HEK293 (cell line): ENCODE measurements at regions not wholly inside any gene's neighbourhood (a gene's known extent, or its start where the extent isn't known, plus 50 kb on each side); places are given as distances from the start of the nearest gene placed in this dataset.

Source experiments
- CTCF ChIA-PET: fragments of 350-600 bp; formaldehyde crosslinking; extraction: SDS; loops from one replicate; lab custom pipeline; 2021; ENCODE audit warnings: antibody characterized with exemption; lab: Yijun Ruan, JAX
- POLR2A ChIA-PET: fragments of 300-600 bp; formaldehyde crosslinking; extraction: SDS; loops from one replicate; lab custom pipeline; 2020; ENCODE audit warnings: antibody characterized with exemption, inconsistent platforms; lab: Yijun Ruan, JAX
- H3K27ac ChIP-seq: fragments of 200-500 bp; sonication (Bioruptor generic); 2 replicates; pipeline ENCODE4 v1.5.1; 2014; ENCODE audit warnings: low read depth, low read length, control low read depth, inconsistent platforms; ENCODE audit errors: extremely low read depth
- H3K36me3 ChIP-seq, 2 experiments: fragments of 200-500 bp in 1 of 2; sonication (Bioruptor generic) in 1 of 2; 1 replicate in 1 of 2; 2 replicates in 1 of 2; pipeline ENCODE4 v1.5.1; 2014 to 2017; ENCODE audit warnings: inconsistent platforms in 2 of 2, low read length in 2 of 2; ENCODE audit not compliant: control insufficient read depth in 2 of 2, insufficient read depth in 1 of 2
- H3K4me1 ChIP-seq: fragments of 200-500 bp; sonication (Bioruptor generic); 2 replicates; pipeline ENCODE4 v1.5.1; 2014; ENCODE audit warnings: mild to moderate bottlenecking, low read length, inconsistent platforms; ENCODE audit not compliant: control insufficient read depth, insufficient read depth
- H3K4me3 ChIP-seq: 2 replicates; pipeline ENCODE4 v1.5.1; 2011; ENCODE audit warnings: low read depth, mild to moderate bottlenecking, control low read depth, low read length, moderate library complexity
- H3K9me3 ChIP-seq: fragments of 200-500 bp; sonication (Bioruptor generic); 2 replicates; pipeline ENCODE4 v1.5.1; 2014; ENCODE audit warnings: low read depth, low read length, inconsistent platforms; ENCODE audit not compliant: control insufficient read depth, insufficient read depth
- BCL11A ChIP-seq: fragments of 450-650 bp; formaldehyde crosslinking; IDR thresholded peaks from 2 replicates; pipeline ENCODE4 v1.5.1; 2016; ENCODE audit warnings: low read depth, missing biosample characterization, missing genetic modification characterization
- GLIS2 ChIP-seq: fragments of 450-650 bp; formaldehyde crosslinking; IDR thresholded peaks from 2 replicates; pipeline ENCODE4 v1.5.1; 2016; ENCODE audit warnings: missing biosample characterization, missing genetic modification characterization
- HOXA7 ChIP-seq: sonication (generic); formaldehyde crosslinking; IDR thresholded peaks from 2 replicates; pipeline ENCODE4 v1.8.1; 2022; ENCODE audit warnings: missing genetic modification reagents, borderline replicate concordance
- SALL2 ChIP-seq: fragments of 450-650 bp; formaldehyde crosslinking; IDR thresholded peaks from 2 replicates; pipeline ENCODE4 v1.5.0; 2017; ENCODE audit warnings: missing biosample characterization, mild to moderate bottlenecking, missing genetic modification characterization, borderline replicate concordance
- SCRT2 ChIP-seq: fragments of 450-650 bp; formaldehyde crosslinking; IDR thresholded peaks from 2 replicates; pipeline ENCODE4 v1.5.1; 2016; ENCODE audit warnings: missing biosample characterization, missing genetic modification characterization
- ZBTB7A ChIP-seq: fragments of 450-650 bp; formaldehyde crosslinking; IDR thresholded peaks from 2 replicates; pipeline ENCODE4 v1.5.1; 2016; ENCODE audit warnings: low read depth, missing biosample characterization, missing genetic modification characterization
- ZBTB8A ChIP-seq: fragments of 450-650 bp; formaldehyde crosslinking; IDR thresholded peaks from 2 replicates; pipeline ENCODE4 v1.5.1; 2016; ENCODE audit warnings: missing biosample characterization, missing genetic modification characterization
- ZNF23 ChIP-seq: fragments of 450-650 bp; formaldehyde crosslinking; IDR thresholded peaks from 2 replicates; pipeline ENCODE4 v1.5.1; 2016; ENCODE audit warnings: missing biosample characterization, missing genetic modification characterization, borderline replicate concordance
- ZNF239 ChIP-seq: fragments of 450-650 bp; formaldehyde crosslinking; IDR thresholded peaks from 2 replicates; pipeline ENCODE4 v1.5.1; 2016; ENCODE audit warnings: missing biosample characterization, missing genetic modification characterization
- ZNF274 ChIP-seq, 2 experiments: fragments of 200-500 bp in 1 of 2; fragments of 450-650 bp in 1 of 2; sonication (Bioruptor generic) in 1 of 2; formaldehyde crosslinking in 1 of 2; IDR thresholded peaks; 2 replicates each; pipeline versions ENCODE4 v1.5.1 to v1.6.1; 2014 to 2016; ENCODE audit warnings: borderline replicate concordance in 1 of 2, inconsistent platforms in 1 of 2, low read length in 1 of 2, missing biosample characterization in 1 of 2, missing genetic modification characterization in 1 of 2
- ZNF529 ChIP-seq: fragments of 450-650 bp; formaldehyde crosslinking; IDR thresholded peaks from 2 replicates; pipeline ENCODE4 v1.5.1; 2017; ENCODE audit warnings: missing genetic modification characterization, missing biosample characterization; ENCODE audit not compliant: insufficient replicate concordance
- ZNF530 ChIP-seq: fragments of 450-650 bp; formaldehyde crosslinking; IDR thresholded peaks from 2 replicates; pipeline ENCODE4 v1.5.1; 2016; ENCODE audit warnings: low read depth, missing biosample characterization, missing genetic modification characterization
- ZNF555 ChIP-seq: fragments of 450-650 bp; formaldehyde crosslinking; conservative IDR thresholded peaks from 2 replicates; pipeline ENCODE4 v1.5.1; 2017; ENCODE audit warnings: missing biosample characterization, mild to moderate bottlenecking, missing genetic modification characterization, inconsistent platforms
- ZNF600 ChIP-seq: fragments of 450-650 bp; formaldehyde crosslinking; IDR thresholded peaks from 2 replicates; pipeline ENCODE4 v1.5.1; 2016; ENCODE audit warnings: missing biosample characterization, missing genetic modification characterization
- ZNF624 ChIP-seq: fragments of 450-650 bp; formaldehyde crosslinking; IDR thresholded peaks from 2 replicates; pipeline ENCODE4 v1.5.1; 2017; ENCODE audit warnings: missing biosample characterization, missing genetic modification characterization
- ZNF660 ChIP-seq: fragments of 450-650 bp; IDR thresholded peaks from 2 replicates; pipeline ENCODE4 v1.5.1; 2018; ENCODE audit warnings: missing biosample characterization, mild to moderate bottlenecking, missing genetic modification characterization
- TF ChIP-seq, protein P1 (sequence below): fragments of 450-650 bp; formaldehyde crosslinking; IDR thresholded peaks from 2 replicates; pipeline ENCODE4 v1.5.1; 2016; ENCODE audit warnings: missing biosample characterization, missing genetic modification characterization
- TF ChIP-seq, protein P2 (sequence below): fragments of 450-650 bp; IDR thresholded peaks from 2 replicates; pipeline ENCODE4 v1.5.1; 2018; ENCODE audit warnings: missing biosample characterization, missing genetic modification characterization
- TF ChIP-seq, protein P3 (sequence below): fragments of 450-650 bp; formaldehyde crosslinking; IDR thresholded peaks from 2 replicates; pipeline ENCODE4 v1.5.1; 2017; ENCODE audit warnings: missing biosample characterization, missing genetic modification characterization
- TF ChIP-seq, protein P4 (sequence below): fragments of 450-650 bp; formaldehyde crosslinking; IDR thresholded peaks from 2 replicates; pipeline ENCODE4 v1.5.1; 2016; ENCODE audit warnings: missing biosample characterization, missing genetic modification characterization, borderline replicate concordance
- TF ChIP-seq, protein P5 (sequence below): fragments of 450-650 bp; formaldehyde crosslinking; IDR thresholded peaks from 2 replicates; pipeline ENCODE4 v1.5.1; 2016; ENCODE audit warnings: missing biosample characterization, missing genetic modification characterization
- TF ChIP-seq, protein P6 (sequence below): fragments of 450-650 bp; formaldehyde crosslinking; IDR thresholded peaks from 2 replicates; pipeline ENCODE4 v1.5.1; 2016; ENCODE audit warnings: missing biosample characterization, missing genetic modification characterization, borderline replicate concordance

DNA sequence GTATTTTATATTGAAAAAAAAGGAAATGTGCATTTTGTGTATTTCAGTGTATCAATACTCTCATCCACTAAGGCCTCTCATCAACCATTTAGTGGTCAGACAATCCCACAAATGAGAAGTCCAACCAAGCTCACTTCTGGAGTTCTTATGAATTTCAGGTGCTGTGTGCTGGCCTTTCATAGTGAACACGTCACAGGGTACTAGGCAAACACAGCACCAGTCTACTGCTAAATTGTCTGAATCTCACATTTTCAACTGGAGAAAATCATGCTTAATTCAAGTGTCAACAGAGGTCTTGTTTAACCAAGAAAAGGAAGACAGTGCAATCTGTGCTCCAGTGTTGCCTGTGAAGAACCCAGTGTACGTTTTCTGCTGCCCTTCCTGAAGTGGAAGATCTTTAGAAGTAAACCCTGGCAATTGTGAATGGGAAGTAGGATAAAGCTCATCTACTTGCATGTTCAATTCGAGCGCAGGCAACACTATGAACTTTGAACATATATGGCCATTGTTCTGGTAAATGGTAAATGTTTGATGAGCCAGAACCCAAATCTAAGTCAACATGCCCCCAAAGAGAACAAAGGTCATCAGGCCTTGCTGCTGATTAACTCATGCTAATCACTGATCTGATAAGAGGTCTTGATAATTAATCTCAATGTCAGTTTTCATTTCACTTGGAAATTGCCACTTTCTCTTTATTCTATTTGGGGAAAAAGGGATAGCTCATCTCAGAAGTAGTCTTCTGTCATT is 439.2 kb upstream of the SOX9 start (continued):
- TF ChIP-seq, protein P1, sequence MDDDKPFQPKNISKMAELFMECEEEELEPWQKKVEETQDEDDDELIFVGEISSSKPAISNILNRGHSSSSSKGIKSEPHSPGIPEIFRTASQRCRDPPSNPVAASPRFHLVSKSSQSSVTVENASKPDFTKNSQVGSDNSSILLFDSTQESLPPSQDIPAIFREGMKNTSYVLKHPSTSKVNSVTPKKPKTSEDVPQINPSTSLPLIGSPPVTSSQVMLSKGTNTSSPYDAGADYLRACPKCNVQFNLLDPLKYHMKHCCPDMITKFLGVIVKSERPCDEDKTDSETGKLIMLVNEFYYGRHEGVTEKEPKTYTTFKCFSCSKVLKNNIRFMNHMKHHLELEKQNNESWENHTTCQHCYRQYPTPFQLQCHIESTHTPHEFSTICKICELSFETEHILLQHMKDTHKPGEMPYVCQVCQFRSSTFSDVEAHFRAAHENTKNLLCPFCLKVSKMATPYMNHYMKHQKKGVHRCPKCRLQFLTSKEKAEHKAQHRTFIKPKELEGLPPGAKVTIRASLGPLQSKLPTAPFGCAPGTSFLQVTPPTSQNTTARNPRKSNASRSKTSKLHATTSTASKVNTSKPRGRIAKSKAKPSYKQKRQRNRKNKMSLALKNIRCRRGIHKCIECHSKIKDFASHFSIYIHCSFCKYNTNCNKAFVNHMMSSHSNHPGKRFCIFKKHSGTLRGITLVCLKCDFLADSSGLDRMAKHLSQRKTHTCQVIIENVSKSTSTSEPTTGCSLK (tag by site-specific recombination) = no peak
- TF ChIP-seq ZNF239 (tag by site-specific recombination) = no peak
- TF ChIP-seq ZNF555 (tag by site-specific recombination) = no peak
- TF ChIP-seq ZBTB7A = no peak
- no peak for TF ChIP-seq ZBTB8A (tag by site-specific recombination)
- TF ChIP-seq, protein P2, sequence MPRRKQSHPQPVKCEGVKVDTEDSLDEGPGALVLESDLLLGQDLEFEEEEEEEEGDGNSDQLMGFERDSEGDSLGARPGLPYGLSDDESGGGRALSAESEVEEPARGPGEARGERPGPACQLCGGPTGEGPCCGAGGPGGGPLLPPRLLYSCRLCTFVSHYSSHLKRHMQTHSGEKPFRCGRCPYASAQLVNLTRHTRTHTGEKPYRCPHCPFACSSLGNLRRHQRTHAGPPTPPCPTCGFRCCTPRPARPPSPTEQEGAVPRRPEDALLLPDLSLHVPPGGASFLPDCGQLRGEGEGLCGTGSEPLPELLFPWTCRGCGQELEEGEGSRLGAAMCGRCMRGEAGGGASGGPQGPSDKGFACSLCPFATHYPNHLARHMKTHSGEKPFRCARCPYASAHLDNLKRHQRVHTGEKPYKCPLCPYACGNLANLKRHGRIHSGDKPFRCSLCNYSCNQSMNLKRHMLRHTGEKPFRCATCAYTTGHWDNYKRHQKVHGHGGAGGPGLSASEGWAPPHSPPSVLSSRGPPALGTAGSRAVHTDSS (tag by site-specific recombination) = no peak
- TF ChIP-seq, protein P3, sequence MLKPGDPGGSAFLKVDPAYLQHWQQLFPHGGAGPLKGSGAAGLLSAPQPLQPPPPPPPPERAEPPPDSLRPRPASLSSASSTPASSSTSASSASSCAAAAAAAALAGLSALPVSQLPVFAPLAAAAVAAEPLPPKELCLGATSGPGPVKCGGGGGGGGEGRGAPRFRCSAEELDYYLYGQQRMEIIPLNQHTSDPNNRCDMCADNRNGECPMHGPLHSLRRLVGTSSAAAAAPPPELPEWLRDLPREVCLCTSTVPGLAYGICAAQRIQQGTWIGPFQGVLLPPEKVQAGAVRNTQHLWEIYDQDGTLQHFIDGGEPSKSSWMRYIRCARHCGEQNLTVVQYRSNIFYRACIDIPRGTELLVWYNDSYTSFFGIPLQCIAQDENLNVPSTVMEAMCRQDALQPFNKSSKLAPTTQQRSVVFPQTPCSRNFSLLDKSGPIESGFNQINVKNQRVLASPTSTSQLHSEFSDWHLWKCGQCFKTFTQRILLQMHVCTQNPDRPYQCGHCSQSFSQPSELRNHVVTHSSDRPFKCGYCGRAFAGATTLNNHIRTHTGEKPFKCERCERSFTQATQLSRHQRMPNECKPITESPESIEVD = no peak
- TF ChIP-seq ZNF600 (tag by site-specific recombination) = no peak
- TF ChIP-seq ZNF660 = no peak
- TF ChIP-seq ZNF530 = no peak
- no peak for TF ChIP-seq ZNF274 (IDR thresholded peaks at IDR 0.05; ENCODE audit: low read length)
- TF ChIP-seq ZNF274 (tag by site-specific recombination; IDR thresholded peaks at IDR 0.05; ENCODE audit: borderline replicate concordance) = no peak

DNA sequence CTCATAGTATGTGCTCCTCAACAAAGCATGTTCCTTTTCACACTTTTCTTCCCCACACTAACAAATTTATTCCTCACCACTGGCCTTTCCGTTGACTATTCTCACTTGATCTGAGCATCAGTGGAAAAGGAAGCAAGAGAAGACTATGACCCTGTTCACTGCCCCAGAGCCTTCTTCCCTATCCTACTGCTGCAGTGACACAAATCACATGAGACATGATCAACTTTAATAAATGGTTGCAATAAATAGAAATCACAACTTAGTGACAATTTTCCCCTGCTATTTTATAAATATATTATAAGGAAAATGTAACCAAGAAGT is 438.7 kb upstream of the SOX9 start:
- Histone ChIP-seq H3K4me1 (no peaks in the 10 kb centered on the region), H3K27ac (no peak overlapping the region), H3K36me3 (no peaks in the 10 kb centered on the region), H3K4me3 (no peak overlapping the region), H3K9me3 (no peaks in the 10 kb centered on the region)
- ChIA-PET CTCF (interaction anchor here (0.6 kb wide), 1 partner anchor 209 kb away, joined by 3 read pairs; no protein-coding TSS in a partner anchor), POLR2A (no interaction called here)
- TF ChIP-seq BCL11A (tag by site-specific recombination) = no peak
- no peak for TF ChIP-seq SCRT2 (tag by site-specific recombination)
- TF ChIP-seq ZNF624 = no peak
- TF ChIP-seq ZNF23 (tag by site-specific recombination) = no peak
- TF ChIP-seq ZNF529 (tag by site-specific recombination) = no peak
- TF ChIP-seq SALL2 (tag by site-specific recombination) = no peak
- TF ChIP-seq, protein P4, sequence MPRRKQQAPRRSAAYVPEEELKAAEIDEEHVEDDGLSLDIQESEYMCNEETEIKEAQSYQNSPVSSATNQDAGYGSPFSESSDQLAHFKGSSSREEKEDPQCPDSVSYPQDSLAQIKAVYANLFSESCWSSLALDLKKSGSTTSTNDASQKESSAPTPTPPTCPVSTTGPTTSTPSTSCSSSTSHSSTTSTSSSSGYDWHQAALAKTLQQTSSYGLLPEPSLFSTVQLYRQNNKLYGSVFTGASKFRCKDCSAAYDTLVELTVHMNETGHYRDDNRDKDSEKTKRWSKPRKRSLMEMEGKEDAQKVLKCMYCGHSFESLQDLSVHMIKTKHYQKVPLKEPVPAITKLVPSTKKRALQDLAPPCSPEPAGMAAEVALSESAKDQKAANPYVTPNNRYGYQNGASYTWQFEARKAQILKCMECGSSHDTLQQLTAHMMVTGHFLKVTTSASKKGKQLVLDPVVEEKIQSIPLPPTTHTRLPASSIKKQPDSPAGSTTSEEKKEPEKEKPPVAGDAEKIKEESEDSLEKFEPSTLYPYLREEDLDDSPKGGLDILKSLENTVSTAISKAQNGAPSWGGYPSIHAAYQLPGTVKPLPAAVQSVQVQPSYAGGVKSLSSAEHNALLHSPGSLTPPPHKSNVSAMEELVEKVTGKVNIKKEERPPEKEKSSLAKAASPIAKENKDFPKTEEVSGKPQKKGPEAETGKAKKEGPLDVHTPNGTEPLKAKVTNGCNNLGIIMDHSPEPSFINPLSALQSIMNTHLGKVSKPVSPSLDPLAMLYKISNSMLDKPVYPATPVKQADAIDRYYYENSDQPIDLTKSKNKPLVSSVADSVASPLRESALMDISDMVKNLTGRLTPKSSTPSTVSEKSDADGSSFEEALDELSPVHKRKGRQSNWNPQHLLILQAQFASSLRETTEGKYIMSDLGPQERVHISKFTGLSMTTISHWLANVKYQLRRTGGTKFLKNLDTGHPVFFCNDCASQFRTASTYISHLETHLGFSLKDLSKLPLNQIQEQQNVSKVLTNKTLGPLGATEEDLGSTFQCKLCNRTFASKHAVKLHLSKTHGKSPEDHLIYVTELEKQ = no peak
- TF ChIP-seq, protein P5, sequence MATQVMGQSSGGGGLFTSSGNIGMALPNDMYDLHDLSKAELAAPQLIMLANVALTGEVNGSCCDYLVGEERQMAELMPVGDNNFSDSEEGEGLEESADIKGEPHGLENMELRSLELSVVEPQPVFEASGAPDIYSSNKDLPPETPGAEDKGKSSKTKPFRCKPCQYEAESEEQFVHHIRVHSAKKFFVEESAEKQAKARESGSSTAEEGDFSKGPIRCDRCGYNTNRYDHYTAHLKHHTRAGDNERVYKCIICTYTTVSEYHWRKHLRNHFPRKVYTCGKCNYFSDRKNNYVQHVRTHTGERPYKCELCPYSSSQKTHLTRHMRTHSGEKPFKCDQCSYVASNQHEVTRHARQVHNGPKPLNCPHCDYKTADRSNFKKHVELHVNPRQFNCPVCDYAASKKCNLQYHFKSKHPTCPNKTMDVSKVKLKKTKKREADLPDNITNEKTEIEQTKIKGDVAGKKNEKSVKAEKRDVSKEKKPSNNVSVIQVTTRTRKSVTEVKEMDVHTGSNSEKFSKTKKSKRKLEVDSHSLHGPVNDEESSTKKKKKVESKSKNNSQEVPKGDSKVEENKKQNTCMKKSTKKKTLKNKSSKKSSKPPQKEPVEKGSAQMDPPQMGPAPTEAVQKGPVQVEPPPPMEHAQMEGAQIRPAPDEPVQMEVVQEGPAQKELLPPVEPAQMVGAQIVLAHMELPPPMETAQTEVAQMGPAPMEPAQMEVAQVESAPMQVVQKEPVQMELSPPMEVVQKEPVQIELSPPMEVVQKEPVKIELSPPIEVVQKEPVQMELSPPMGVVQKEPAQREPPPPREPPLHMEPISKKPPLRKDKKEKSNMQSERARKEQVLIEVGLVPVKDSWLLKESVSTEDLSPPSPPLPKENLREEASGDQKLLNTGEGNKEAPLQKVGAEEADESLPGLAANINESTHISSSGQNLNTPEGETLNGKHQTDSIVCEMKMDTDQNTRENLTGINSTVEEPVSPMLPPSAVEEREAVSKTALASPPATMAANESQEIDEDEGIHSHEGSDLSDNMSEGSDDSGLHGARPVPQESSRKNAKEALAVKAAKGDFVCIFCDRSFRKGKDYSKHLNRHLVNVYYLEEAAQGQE (tag by site-specific recombination) = no peak
- TF ChIP-seq, protein P6, sequence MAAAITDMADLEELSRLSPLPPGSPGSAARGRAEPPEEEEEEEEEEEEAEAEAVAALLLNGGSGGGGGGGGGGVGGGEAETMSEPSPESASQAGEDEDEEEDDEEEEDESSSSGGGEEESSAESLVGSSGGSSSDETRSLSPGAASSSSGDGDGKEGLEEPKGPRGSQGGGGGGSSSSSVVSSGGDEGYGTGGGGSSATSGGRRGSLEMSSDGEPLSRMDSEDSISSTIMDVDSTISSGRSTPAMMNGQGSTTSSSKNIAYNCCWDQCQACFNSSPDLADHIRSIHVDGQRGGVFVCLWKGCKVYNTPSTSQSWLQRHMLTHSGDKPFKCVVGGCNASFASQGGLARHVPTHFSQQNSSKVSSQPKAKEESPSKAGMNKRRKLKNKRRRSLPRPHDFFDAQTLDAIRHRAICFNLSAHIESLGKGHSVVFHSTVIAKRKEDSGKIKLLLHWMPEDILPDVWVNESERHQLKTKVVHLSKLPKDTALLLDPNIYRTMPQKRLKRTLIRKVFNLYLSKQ (tag by site-specific recombination) = no peak
- no peak for TF ChIP-seq GLIS2 (tag by site-specific recombination)
- TF ChIP-seq ZNF600 (tag by site-specific recombination) = no peak
- TF ChIP-seq HOXA7 (CRISPR knock-in tag) = no peak
